Activated CD8-positive, alpha-beta memory T cell treated with anti-CD3 and anti-CD28 coated beads for 36 hours (primary cell): ENCODE measurements at regions not wholly inside any gene's neighbourhood (a gene's known extent, or its start where the extent isn't known, plus 50 kb on each side); places are given as distances from the start of the nearest gene placed in this dataset.
"Not testable (repeated sequence)": the region's sequence is repeated elsewhere in the genome, so short reads cannot be mapped to it uniquely, and the experiment has no call there.

ENCODE experiments used
- CTCF ChIA-PET: fragments of 350-600 bp; sonication (Branson Sonifier 250); formaldehyde crosslinking; loops from one replicate; lab custom pipeline; 2021; ENCODE audit warnings: antibody characterized with exemption; lab: Charles Lee
- POLR2A ChIA-PET: fragments of 350-600 bp; sonication (Branson Sonifier 250); formaldehyde crosslinking; loops from one replicate; lab custom pipeline; 2021; ENCODE audit warnings: antibody characterized with exemption; lab: Charles Lee

DNA sequence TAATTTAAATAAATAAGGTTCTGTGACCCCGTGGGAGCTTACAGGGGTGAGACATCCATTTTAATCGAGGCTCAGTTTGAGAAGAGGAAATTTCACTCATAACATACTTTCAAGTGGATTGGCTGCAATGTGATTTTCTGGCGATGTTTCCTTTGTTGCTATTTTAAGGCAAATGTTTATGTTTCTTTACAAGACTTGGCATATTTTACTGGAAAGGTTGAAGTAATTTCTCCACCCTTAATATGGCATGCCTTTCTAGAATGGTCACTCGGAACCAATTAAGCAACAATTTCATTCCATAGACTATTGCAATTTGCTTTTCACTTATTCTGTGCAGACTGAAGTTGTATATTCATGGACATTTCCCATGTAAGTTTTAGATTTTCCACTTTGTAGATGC, 438.0 kb upstream of the WWC1 start:
- POLR2A ChIA-PET = no interaction called here

DNA sequence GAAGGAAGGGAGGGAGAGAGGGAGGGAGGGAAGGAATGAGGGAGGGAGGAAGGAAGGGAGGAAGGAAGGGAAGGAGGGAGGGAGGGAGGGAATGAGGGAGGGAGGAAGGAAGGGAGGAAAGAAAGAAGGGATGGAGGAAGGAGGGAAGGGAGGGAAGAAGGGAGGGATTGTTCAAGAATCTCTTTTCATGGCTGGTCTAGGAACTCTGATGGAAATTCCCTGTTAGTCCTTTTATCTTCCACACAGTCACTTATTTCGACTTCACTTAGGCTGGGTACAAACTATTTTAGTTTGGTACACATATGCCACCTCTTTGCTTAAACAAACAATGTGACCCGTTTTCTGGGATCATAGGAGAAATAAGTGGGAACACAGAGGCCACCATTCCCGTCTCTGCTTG, 435.6 kb upstream of the WWC1 start:
- ChIA-PET POLR2A (no interaction called here), CTCF (no interaction called here)

More for the DNA sequence above, 438.0 kb upstream of the WWC1 start:
- CTCF ChIA-PET = no interaction called here

DNA sequence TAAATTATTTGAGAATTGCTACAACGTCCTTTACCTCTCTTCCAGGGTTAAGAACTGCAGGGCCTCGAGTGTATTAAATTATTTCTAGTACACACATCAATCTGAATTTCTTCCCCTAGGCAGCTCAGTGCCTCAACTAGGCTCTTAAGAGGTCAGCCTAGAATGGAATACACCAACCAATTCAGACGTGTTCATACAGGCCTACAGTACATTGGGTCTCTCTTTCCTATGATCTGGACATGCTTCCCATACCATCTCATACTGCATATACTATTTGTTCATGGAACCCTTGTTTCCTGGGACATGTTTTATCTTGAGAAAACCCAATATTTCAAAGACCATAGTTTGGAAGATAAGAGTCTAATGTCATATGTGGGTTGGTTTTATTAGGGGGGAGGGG, 434.1 kb upstream of the WWC1 start:
- POLR2A ChIA-PET = no interaction called here
- CTCF ChIA-PET = no interaction called here

DNA sequence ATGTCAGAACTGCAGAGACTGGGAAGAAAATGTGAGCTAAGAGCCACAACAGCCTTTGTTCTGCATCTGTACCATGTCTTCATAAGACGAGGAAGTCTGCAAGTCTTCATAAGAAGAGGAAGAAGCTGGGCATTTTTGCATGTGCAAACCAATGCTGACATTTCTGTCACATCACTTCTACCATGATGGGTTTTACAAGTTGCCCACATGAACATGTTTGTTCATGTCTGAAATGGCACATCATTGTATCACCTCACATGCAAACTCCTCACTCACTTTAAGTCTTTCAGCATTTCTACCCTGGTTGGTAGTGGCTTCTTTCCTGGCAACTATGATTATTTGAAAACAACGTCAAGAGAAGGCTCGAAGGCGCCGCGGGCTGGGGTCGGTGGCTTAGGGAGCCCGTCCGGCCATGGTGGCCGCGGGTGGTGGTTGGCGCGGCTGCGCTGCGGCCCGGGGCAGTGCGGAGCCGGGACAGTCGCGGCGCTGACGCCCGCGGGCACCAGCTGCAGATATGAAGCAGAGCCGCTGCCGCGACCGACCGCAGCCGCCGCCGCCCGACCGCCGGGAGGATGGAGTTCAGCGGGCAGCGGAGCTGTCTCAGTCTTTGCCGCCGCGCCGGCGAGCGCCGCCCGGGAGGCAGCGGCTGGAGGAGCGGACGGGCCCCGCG, 433.1 kb upstream of the WWC1 start:
- CTCF ChIA-PET, POLR2A ChIA-PET: not testable (repeated sequence)

DNA sequence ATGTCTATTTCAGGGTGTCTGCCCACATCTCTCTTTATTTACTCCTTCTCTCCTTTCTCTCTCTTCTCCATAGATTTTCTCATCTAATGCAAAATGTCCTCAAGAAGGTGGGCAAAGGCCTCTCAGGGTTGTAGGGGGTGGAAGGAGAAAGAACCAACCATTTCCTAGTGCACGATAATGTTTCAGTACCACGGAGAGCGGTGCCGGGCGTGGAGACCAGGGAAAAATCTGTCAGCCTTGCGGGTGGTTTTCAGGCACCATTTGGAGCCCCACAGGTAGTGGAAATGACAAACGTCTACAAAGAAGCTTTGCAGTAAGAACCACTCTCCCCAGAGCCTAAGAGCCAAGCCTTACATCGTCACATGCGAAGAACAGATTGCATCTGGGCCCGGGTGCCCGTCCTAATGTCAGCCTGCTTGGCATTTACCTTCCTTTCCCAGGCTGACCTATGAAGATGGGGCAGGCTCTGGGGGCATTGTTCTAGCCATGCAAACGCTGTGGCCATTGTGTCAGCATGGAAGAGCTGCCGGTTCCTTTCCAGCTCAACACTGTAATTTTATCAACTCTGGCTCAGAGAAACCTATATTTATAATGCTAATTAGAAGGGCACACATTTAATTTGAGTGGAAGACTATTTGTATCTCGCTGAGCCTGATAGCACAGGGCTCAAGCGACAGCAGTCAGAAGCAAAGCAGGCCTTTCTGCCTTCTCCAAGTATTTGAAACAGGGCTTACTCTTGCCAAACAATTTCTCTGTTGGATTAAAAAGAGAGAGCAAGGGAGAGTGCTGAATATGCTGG, 430.1 kb upstream of the WWC1 start:
- CTCF ChIA-PET = no interaction called here
- POLR2A ChIA-PET = no interaction called here

DNA sequence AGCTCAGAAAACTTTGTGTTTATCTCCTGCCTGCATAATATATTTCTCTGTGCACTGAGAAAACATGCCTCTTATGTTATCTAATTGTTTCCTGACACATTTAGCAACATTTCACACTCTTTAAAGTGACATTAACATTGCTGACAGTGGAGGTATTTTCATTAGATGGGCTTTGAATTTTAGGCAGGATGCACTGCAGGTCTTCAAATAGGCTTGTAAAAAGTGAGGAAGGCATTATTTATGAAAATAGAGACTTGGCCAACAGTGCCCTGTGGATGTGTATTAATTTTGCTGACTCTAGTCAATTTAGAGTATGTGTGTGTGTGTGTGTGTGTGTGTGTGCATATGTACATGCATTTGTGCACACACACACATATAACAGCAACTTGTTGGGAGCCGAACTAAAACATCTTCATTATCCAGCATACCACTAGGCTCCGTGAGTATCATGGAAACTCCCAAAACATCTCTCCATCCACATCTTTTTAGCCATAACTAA, 429.5 kb upstream of the WWC1 start:
- POLR2A ChIA-PET = no interaction called here

DNA sequence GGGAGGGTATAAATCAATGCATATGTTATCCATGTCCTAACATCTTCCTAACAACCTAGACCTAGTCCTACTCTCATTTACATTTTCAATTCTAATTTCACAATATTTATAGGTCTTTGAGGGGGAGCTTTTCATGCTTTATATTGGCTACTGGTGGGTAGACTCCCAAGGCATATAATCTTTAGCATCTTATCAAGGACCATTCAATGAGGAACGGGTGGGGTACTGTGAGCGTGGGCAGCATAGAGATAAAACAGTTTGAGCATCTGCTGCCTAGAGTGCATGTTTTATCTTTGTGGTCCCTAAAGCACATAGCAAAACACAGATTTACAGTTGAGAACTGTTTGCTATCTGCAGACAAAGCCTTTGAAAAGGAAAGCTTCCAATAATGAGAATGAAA, 427.6 kb upstream of the WWC1 start:
- ChIA-PET POLR2A (no interaction called here), CTCF (no interaction called here)

More for the DNA sequence above, 429.5 kb upstream of the WWC1 start:
- CTCF ChIA-PET = no interaction called here

DNA sequence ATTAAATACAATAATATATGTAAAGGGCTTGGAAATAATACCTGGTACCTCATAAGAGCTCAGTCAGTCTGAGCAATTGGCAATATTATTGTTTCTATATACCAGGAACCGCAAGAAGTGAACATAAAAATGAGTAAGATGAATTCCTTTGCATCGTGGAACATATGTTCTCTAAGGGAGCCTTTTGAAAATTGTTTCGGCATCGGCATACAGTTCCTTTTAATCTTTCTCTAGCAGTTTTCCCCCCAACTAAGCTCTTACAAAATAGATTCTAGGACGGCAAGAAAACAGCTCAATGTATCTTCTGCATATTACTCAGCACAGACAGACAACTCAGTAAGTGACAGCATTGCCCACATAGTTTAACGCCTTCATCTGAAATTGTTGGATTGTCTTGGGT, 426.6 kb upstream of the WWC1 start:
- ChIA-PET CTCF (no interaction called here), POLR2A (no interaction called here)

DNA sequence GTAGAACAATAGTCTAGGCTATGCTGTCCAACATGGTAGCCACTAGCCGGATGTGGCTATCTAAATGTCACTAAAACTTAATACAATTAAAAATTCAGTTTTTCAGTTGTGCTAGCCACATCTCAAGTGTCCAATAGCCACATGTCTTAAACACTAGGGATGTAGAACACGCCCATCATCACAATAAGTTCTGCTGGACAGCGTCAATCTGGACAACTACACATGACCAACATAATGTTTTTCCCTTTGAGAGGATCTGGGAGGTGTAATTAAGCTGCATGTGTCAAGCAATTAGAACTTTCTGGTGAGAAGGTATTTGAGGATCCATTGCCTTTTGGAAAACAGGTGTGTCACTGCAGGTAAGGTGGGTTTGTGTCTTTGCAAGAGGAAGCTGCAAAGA, 424.6 kb upstream of the WWC1 start:
- ChIA-PET POLR2A (no interaction called here), CTCF (no interaction called here)

DNA sequence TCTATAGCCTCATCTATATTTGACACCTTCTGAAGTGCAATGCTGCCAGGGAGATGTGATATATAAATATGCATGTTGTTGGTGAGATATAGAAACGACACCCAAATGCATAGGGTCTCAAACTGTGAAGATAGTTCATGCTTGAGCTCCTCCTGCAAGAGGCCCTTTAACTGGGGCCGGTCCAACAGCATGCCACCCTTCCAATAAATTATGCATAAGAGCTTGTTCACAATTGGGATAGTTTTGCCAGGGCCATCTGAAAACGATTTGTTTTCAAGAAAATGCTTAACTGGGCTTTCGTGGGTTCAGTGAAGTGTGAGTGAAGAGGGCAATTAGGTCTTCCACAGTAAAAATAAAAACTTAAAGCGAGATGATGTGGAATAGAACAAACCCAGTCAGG, 424.2 kb upstream of the WWC1 start:
- ChIA-PET POLR2A (no interaction called here), CTCF (no interaction called here)

DNA sequence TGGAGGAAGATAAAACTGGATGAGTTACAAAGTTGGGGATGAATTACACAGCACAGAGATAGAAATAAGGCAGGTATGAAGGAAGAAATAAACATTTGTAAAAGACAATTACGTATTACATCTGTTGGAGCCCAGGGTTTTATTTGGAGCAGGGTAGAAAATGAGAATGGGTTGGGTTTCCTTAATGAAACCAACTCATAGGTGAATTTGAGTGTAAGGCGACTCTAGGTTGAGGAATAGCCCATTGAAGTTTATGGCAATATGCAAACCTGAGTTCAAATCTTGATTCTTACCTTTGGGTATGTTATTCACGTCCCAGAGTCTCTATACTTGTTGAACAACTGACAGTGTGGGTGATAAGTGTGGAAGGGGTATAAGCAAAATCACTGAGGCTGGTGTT, 422.3 kb upstream of the WWC1 start:
- POLR2A ChIA-PET = no interaction called here
- CTCF ChIA-PET = no interaction called here

DNA sequence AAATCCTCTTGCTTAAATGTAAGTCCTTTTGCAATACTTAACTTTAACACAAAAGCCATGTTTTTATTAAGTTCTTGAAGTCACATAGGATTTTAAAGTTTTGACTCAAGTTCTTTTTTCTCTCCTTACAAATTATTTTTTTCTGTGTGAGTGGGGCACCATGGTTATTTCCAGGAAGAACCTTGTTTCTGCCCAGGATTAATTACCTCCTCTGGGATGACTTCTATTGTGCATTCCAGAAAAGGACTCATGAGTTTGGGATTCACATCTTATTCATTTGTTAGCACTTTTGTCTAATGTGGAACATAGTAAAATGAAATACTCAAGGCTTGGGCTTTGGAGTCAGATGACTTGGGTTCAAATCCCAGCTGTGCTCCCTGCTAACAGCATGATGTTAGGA, 421.4 kb upstream of the WWC1 start:
- POLR2A ChIA-PET = no interaction called here
- CTCF ChIA-PET = no interaction called here

DNA sequence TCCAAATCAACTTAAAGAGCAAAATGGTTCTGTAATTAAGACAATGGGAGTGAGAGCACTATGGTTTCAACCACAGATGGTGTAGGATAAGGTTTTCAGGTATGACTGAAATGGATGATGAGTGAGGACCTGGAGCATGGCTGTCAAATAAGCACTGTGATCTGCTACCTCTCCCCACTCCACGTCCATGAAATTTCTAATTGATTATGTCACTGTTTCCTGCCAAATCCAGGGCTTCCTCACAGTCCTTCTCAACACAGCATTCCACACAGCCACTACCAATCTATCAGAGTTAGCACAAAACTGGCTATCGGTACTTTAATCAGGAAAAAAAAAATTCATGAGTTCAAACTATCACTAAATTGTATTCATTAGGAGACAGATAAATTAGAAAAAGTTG, 420.4 kb upstream of the WWC1 start:
- CTCF ChIA-PET = no interaction called here
- POLR2A ChIA-PET = no interaction called here

DNA sequence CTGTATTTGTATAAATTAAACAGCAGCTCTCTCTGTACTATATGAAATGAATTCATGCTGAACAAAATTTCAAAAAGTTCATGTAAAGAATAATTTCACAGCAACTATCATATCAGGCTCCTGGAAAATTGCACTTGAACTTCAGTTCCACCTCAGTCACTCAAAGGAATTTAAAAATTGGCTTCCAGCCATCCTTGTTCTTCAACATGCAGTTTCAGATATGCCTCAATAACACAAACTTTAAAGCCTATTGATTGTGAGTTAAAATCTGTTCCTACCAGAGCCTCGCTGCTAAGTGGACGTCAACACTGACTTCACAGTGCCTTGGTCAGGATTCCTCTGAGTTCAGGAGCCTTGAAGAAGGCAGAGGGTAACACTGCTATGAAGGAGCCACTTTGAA, 418.7 kb upstream of the WWC1 start:
- ChIA-PET CTCF (no interaction called here), POLR2A (interaction anchor here (0.7 kb wide), 1 partner anchor 1449 kb away, joined by 3 read pairs; no protein-coding TSS in a partner anchor)

DNA sequence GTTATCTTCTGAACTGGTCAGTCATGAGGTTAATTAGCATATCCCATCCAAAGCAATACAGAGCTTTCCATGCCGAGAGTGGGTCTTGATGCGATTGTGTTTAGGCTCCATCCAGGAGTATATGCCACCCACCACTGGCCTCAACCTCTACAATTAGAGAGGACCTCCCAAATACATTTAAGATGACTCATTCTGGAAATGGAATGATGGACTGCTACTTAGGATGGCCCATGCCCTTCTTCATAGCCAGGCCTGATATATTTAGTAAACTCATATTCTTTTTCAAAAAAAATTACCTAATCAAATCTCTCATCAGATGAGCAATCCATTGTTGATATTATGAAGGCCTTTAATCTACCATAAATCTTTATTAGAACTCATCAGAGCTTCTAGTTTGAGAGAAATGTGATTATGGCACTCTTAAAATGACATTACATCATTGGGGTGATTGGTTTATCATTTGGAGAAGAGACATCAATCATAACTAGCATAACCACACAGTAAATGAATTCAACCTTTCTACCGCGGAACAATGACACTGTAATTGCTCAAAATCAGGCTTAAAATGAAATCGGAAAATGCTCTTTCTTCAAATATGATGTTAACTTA, 414.2 kb upstream of the WWC1 start:
- ChIA-PET POLR2A (no interaction called here), CTCF (no interaction called here)

DNA sequence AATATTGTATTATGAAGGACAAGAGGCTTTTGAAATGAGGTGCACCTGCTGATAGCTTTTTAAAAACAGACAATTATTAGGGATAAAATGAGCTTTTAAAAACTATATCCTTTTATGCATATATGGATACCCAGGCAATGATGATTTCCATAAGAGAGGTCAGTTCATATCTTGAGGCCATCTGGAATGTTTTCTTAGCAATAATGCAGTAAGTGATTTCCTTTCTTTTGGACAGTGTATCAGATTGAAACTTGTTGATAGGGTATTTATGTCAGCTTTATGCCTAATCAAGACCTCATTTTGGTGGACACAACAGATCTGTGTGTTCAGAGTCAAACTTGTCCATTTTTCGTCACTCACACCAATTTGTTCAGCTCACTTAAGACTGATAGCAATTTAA, 413.5 kb upstream of the WWC1 start:
- ChIA-PET POLR2A (no interaction called here), CTCF (no interaction called here)

DNA sequence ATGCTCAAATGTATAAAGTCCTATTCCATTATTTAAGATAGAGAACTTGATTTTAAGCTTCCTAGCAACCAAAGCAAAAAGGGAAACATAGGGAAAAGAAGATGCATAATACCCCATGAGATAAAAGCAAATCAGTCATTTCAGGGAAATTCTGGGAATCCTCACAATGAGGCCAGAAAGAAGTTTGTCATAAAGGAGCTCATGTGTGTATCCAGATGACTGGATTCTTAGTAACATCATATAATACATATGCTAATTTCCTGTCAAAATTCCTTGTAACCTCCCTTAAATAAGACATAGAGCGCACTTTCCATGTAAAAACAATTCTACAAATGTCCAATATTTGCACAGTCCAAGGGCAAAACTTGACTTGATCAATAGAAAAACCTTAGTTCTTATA, 411.0 kb upstream of the WWC1 start:
- POLR2A ChIA-PET = no interaction called here
- CTCF ChIA-PET = no interaction called here

DNA sequence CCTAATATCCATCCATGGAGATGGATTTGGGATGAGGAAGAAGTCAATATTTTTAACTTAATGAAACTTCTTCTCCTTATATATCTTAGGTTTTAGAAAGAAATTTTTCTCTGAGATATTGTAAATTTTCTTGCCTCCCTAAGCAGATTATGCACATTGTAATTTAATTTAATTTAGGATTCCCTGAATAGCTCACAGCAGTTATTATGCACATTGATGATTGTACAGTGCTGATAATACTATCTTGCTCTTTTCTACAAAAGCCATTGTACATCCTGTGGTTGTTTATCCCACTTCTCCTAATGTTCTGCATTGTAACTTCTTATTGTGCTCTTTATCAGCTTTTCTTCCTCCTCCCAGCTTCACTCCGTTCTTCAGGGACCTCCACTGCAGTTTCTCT, 410.4 kb upstream of the WWC1 start:
- ChIA-PET CTCF (no interaction called here), POLR2A (no interaction called here)

DNA sequence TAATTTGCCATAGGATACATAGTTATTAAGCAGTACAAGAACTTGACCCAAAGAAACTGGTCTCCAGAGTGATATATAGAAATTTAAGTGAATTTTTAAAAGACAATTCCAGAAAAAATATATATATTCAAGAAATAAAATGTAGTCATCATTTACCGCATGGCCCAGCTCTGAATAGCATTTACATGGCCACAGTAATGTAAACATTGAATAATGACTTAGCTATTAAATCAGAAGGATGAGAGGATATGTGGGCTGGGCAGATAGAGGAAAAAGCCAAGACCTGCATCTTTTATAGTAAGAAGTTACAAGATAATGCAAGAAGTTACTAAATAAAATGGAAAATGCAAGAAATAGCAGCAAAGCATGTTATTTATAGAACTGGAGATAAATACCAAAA, 405.2 kb upstream of the WWC1 start:
- POLR2A ChIA-PET = no interaction called here
- CTCF ChIA-PET = interaction anchor here (0.7 kb wide), 1 partner anchor 1030 kb away, joined by 3 read pairs; no protein-coding TSS in a partner anchor

DNA sequence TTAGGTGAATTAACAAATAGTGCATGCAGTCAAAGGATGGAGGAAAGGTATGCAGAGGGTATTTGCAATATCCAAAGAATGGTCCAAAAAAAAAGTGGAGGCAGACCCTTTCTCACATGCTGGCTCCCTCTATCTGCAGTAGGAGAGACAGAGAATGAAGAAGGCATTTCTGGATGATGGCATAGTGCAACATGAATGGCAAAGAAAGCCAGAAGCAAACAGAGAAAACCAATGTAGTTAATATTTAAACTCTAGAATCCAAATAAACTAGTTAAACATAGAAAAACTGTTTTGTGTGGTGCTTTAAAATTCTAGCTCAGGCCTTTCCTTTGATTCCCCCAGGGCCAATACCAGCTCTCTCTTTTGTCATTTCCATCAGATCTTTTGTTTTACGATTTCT, 403.1 kb upstream of the WWC1 start:
- POLR2A ChIA-PET = no interaction called here
- CTCF ChIA-PET = no interaction called here

DNA sequence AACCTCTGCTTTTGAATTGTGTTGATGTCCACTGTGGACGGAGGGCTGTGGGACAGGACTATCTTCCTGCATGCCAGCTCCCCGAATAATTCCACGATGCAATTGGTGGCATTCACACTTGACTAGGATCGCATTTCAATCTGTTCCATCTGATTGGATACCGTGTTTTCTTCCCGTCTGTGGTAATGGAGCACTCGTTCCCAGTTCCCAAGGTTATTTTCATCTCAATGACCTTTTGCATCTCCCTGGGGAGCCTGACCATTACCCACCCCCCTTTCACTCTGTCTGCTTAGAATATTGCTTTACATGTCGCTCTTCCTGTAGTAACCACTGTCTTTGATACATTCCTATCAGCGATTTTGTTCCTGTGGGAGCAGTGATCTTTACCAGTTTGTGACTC, 402.2 kb upstream of the WWC1 start:
- CTCF ChIA-PET = no interaction called here

More for the DNA sequence above, 402.2 kb upstream of the WWC1 start:
- POLR2A ChIA-PET = no interaction called here
